ENCODE measurements at regions not wholly inside any gene's neighbourhood (a gene's known extent, or its start where the extent isn't known, plus 50 kb on each side); places are given as distances from the start of the nearest gene placed in this dataset.

DNA sequence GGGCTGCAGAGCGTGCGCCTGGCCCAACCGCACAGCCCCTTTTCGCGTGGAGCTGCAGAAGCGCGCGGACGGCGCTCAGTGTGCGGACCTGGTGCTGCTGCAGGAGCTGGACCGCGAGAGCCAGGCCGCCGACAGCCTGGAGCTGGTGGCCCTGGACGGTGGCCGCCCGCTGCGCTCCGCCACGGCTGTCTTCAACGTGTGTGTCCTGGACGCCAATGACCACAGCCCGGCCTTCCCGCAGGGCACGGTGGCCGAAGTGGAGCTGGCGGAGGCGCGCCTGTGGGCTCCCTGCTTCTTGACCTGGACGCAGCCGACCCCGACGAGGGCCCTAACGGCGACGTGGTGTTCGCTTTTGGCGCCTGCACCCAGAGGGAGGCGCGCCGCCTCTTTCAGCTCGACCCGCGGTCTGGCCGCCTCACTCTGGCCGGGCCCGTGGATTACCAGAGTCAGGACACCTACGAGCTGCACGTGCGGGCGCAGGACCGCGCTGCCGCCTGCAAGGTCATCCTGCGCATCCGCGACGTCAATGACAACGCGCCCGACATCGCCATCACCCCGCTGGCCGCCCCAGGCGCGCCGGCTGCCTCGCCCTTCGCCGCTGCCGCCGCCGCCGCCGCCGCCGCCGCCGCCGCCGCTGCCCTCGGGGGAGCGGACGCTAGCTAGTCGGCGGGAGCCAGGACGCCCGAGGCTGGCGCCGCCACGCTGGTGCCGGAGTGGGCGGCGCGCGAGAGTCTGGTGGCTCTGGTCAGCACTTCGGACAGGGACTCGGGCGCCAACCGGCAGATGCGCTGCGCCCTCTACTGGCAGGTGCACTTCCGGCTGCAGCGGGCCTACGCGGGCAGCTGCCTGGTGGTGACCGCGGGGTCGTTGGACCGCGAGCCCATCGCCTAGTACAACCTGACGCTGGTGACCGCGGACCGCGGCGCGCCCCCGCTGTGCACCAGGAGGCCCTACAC, 172.2 kb downstream of the OLFM4 start:
- H3K27ac ChIP-seq, result no peak overlapping the region
- H3K9me3 ChIP-seq (ENCODE audit: low read depth), result no peaks in the 10 kb centered on the region
- H3K4me3 ChIP-seq, result peak overlapping the region; percentile 22
- DNase-seq (ENCODE audit: low read depth in 1 of 2, low spot score in 1 of 2), result peak; percentile 58 to 93
- peaks cover 13% of the 10 kb centered on the region for H3K27me3 ChIP-seq
- no peaks in the 10 kb centered on the region for H3K4me1 ChIP-seq (ENCODE audit: low read depth)
- TF ChIP-seq, protein P1, sequence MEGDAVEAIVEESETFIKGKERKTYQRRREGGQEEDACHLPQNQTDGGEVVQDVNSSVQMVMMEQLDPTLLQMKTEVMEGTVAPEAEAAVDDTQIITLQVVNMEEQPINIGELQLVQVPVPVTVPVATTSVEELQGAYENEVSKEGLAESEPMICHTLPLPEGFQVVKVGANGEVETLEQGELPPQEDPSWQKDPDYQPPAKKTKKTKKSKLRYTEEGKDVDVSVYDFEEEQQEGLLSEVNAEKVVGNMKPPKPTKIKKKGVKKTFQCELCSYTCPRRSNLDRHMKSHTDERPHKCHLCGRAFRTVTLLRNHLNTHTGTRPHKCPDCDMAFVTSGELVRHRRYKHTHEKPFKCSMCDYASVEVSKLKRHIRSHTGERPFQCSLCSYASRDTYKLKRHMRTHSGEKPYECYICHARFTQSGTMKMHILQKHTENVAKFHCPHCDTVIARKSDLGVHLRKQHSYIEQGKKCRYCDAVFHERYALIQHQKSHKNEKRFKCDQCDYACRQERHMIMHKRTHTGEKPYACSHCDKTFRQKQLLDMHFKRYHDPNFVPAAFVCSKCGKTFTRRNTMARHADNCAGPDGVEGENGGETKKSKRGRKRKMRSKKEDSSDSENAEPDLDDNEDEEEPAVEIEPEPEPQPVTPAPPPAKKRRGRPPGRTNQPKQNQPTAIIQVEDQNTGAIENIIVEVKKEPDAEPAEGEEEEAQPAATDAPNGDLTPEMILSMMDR (IDR thresholded peaks at IDR 0.05; ENCODE audit: low read depth, low read length), result peak; percentile 60
- no peaks in the 10 kb centered on the region for H3K36me3 ChIP-seq

GRCh38 chr13:53201454-53202225, 173.0 kb downstream of the OLFM4 start:
- DNase-seq (ENCODE audit: low read depth in 1 of 2, low spot score in 1 of 2), result peak; percentile 7 to 53
- H3K4me1 ChIP-seq (ENCODE audit: low read depth), result no peaks in the 10 kb centered on the region
- no peaks in the 10 kb centered on the region for H3K9me3 ChIP-seq (ENCODE audit: low read depth)
- peaks cover 13% of the 10 kb centered on the region for H3K27me3 ChIP-seq
- TF ChIP-seq, protein P1 (IDR thresholded peaks at IDR 0.05; ENCODE audit: low read depth, low read length), result peak; percentile 38
- no peaks in the 10 kb centered on the region for H3K36me3 ChIP-seq
- no peak overlapping the region for H3K27ac ChIP-seq
- H3K4me3 ChIP-seq, result no peak overlapping the region

DNA sequence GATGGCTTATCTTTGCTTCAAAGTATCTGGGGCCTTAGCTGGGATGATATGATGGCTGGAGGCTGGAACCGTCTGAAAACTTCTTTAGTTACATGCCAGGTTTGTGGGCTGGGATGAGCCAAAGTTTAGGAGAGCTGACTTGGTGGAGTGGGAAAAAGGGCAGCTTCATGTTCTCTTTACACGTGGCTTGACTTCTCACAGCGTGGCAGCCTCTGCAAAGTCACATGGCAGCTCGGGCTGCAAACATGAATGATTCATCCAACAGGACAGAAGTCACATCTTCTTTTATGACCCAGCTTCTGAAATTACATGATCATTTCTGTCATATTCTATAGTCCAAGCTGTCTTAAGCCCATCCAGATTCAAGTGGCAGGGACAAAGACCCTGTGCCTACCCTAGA, 176.0 kb downstream of the OLFM4 start:
- no peak overlapping the region for H3K27ac ChIP-seq
- TF ChIP-seq, protein P1 (IDR thresholded peaks at IDR 0.05; ENCODE audit: low read depth, low read length), result no peak
- no peaks in the 10 kb centered on the region for H3K36me3 ChIP-seq
- H3K27me3 ChIP-seq, result peaks cover 13% of the 10 kb centered on the region
- no peaks in the 10 kb centered on the region for H3K4me1 ChIP-seq (ENCODE audit: low read depth)
- no peaks in the 10 kb centered on the region for H3K9me3 ChIP-seq (ENCODE audit: low read depth)
- DNase-seq (ENCODE audit: low read depth in 1 of 2, low spot score in 1 of 2), result no peak
- H3K4me3 ChIP-seq, result no peak overlapping the region

DNA sequence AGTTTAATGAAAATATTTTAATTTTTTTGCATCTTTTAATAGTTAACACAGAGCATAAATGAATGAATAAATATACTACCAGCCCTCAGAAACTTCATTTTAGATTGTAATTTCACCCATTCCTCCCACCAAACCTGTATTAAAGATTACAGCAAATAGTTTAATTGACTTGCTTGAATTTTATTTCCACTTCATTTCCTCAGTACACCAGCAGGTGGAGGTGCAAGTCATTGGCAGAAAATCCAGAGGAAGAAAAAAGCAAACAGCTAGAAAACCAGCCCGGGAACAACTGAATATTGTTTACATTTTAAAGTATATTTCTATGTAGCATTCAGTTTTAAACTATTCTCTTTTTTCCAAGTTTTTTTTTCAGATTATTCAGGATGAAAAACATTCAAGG, 177.8 kb downstream of the OLFM4 start:
- no peaks in the 10 kb centered on the region for H3K4me1 ChIP-seq (ENCODE audit: low read depth)
- H3K9me3 ChIP-seq (ENCODE audit: low read depth), result no peaks in the 10 kb centered on the region
- H3K36me3 ChIP-seq, result no peaks in the 10 kb centered on the region
- peaks cover 7% of the 10 kb centered on the region for H3K27me3 ChIP-seq
- DNase-seq (ENCODE audit: low read depth in 1 of 2, low spot score in 1 of 2), result peak in 1 of 2 donors; percentile 24
- no peak overlapping the region for H3K4me3 ChIP-seq
- TF ChIP-seq, protein P1 (IDR thresholded peaks at IDR 0.05; ENCODE audit: low read depth, low read length), result peak; percentile 33
- no peak overlapping the region for H3K27ac ChIP-seq

- TF ChIP-seq, protein P1 (IDR thresholded peaks at IDR 0.05; ENCODE audit: low read depth, low read length), result no peak
- Histone ChIP-seq H3K36me3 (no peaks in the 10 kb centered on the region), H3K27ac (no peak overlapping the region), H3K9me3 (ENCODE audit: low read depth) (no peaks in the 10 kb centered on the region), H3K27me3 (no peaks in the 10 kb centered on the region), H3K4me3 (no peak overlapping the region), H3K4me1 (ENCODE audit: low read depth) (no peaks in the 10 kb centered on the region)
- no peak for DNase-seq (ENCODE audit: low read depth in 1 of 2, low spot score in 1 of 2)
Measured at GRCh38 chr13:53207556-53207955, 178.9 kb downstream of the OLFM4 start.
